IMR-90 (cell line): ENCODE measurements at regions not wholly inside any gene's neighbourhood (a gene's known extent, or its start where the extent isn't known, plus 50 kb on each side); places are given as distances from the start of the nearest gene placed in this dataset.

Experiments used
- ATAC-seq: fragments of 200-7000 bp; cut with Tn5 transposase; 2 replicates; pipeline ENCODE4 v1.9.1; 2020; ENCODE audit warnings: low read depth, mild to moderate bottlenecking, moderate library complexity
- BruUV-seq: library from RNA; stranded (reverse); fragments of 400-500 nt; replicated peaks from 2 replicates; lab custom pipeline; 2021; lab: Mats Ljungman, UMichigan
- CTCF ChIA-PET: fragments of 300-600 bp; formaldehyde crosslinking; extraction: SDS; loops from one replicate; lab custom pipeline; 2021; ENCODE audit warnings: antibody characterized with exemption; lab: Yijun Ruan, JAX
- POLR2A ChIA-PET: fragments of 300-600 bp; sonication (Branson Sonifier 250); formaldehyde crosslinking; loops from one replicate; lab custom pipeline; 2022; ENCODE audit warnings: antibody characterized with exemption; ENCODE audit not compliant: unreplicated experiment; lab: Charles Lee
- DNase-seq: peaks from one replicate; pipeline ENCODE4 v3.0.0; 2013
- H2AFZ ChIP-seq: replicated peaks from 2 replicates; pipeline ENCODE3; 2013; ENCODE audit warnings: low read length, mild to moderate bottlenecking; ENCODE audit not compliant: poor library complexity
- H2AK5ac ChIP-seq: 2 replicates; pipeline ENCODE4 v1.6.1; 2013; ENCODE audit warnings: low read depth, low read length, inconsistent platforms
- H2AK9ac ChIP-seq: replicated peaks from 2 replicates; pipeline ENCODE3; 2013; ENCODE audit warnings: mild to moderate bottlenecking, low read depth, low read length, moderate library complexity; ENCODE audit not compliant: poor library complexity
- H2BK120ac ChIP-seq: 2 replicates; pipeline ENCODE4 v1.6.1; 2013; ENCODE audit warnings: low read depth, low read length, inconsistent platforms
- H2BK15ac ChIP-seq: 3 replicates; pipeline ENCODE4 v1.6.1; 2013; ENCODE audit warnings: low read depth, low read length, inconsistent platforms
- H2BK20ac ChIP-seq: 2 replicates; pipeline ENCODE4 v1.6.1; 2013; ENCODE audit warnings: low read depth, mild to moderate bottlenecking, inconsistent platforms, low read length, moderate library complexity
- H2BK5ac ChIP-seq: 2 replicates; pipeline ENCODE4 v1.6.1; 2013; ENCODE audit warnings: mild to moderate bottlenecking, low read depth, low read length, inconsistent platforms; ENCODE audit not compliant: poor library complexity, severe bottlenecking
- H3K14ac ChIP-seq: replicated peaks from 2 replicates; pipeline ENCODE4 v1.6.1; 2013; ENCODE audit warnings: low read depth, low read length, inconsistent platforms
- H3K18ac ChIP-seq: 2 replicates; pipeline ENCODE4 v1.6.1; 2013; ENCODE audit warnings: low read depth, low read length, control low read depth
- H3K23ac ChIP-seq: 2 replicates; pipeline ENCODE4 v1.6.1; 2013; ENCODE audit warnings: low read depth, low read length, inconsistent platforms
- H3K27ac ChIP-seq: 2 replicates; pipeline ENCODE4 v1.5.1; 2013; ENCODE audit warnings: mild to moderate bottlenecking, control low read depth, low read length; ENCODE audit not compliant: insufficient read depth
- H3K27me3 ChIP-seq: 2 replicates; pipeline ENCODE4 v1.6.1; 2013; ENCODE audit warnings: low read length; ENCODE audit not compliant: control insufficient read depth, insufficient read depth
- H3K36me3 ChIP-seq: 2 replicates; pipeline ENCODE4 v1.6.1; 2013; ENCODE audit warnings: low read length, mixed read lengths; ENCODE audit not compliant: control insufficient read depth, insufficient read depth
- H3K4ac ChIP-seq: 2 replicates; pipeline ENCODE4 v1.6.1; 2013; ENCODE audit warnings: low read depth, low read length, inconsistent platforms
- H3K4me1 ChIP-seq: 2 replicates; pipeline ENCODE4 v1.6.1; 2013; ENCODE audit warnings: low read length, mixed read lengths; ENCODE audit not compliant: control insufficient read depth, insufficient read depth
- H3K4me2 ChIP-seq: 2 replicates; pipeline ENCODE4 v1.6.1; 2013; ENCODE audit warnings: low read depth, mild to moderate bottlenecking, control low read depth, low read length, moderate library complexity
- H3K4me3 ChIP-seq: 2 replicates; pipeline ENCODE4 v1.5.1; 2013; ENCODE audit warnings: low read depth, mild to moderate bottlenecking, control low read depth, low read length, moderate library complexity; ENCODE audit not compliant: insufficient read depth
- H3K56ac ChIP-seq: 2 replicates; pipeline ENCODE4 v1.6.1; 2013; ENCODE audit warnings: low read length, inconsistent platforms; ENCODE audit not compliant: insufficient read depth; ENCODE audit errors: extremely low read depth
- H3K79me1 ChIP-seq, 2 experiments: 2 replicates each; pipeline ENCODE4 v1.6.1; 2013; ENCODE audit warnings: low read length in 2 of 2, inconsistent platforms in 1 of 2, low read depth in 1 of 2
- H3K9ac ChIP-seq: 2 replicates; pipeline ENCODE4 v1.6.1; 2013; ENCODE audit warnings: low read depth, low read length, control low read depth
- H3K9me1 ChIP-seq: 2 replicates; pipeline ENCODE4 v1.6.1; 2013; ENCODE audit warnings: low read length, inconsistent platforms; ENCODE audit not compliant: insufficient read depth
- H3K9me3 ChIP-seq: 2 replicates; pipeline ENCODE4 v1.6.1; 2013; ENCODE audit warnings: low read length; ENCODE audit not compliant: control insufficient read depth, insufficient read depth
- H4K20me1 ChIP-seq: 2 replicates; pipeline ENCODE4 v1.6.1; 2013; ENCODE audit warnings: low read length, inconsistent platforms; ENCODE audit not compliant: insufficient read depth
- H4K5ac ChIP-seq: 2 replicates; pipeline ENCODE4 v1.6.1; 2013; ENCODE audit warnings: mild to moderate bottlenecking, low read depth, low read length, control low read depth
- H4K8ac ChIP-seq, 2 experiments: 2 replicates each; pipeline ENCODE4 v1.6.1; 2013; ENCODE audit warnings: low read depth in 2 of 2, low read length in 2 of 2, control low read depth in 1 of 2, inconsistent platforms in 1 of 2
- H4K91ac ChIP-seq: 2 replicates; pipeline ENCODE4 v1.6.1; 2013; ENCODE audit warnings: low read depth, low read length, inconsistent platforms; ENCODE audit not compliant: insufficient read depth
- BHLHE40 ChIP-seq: fragments of 150-350 bp; IDR thresholded peaks from 2 replicates; pipeline ENCODE4 v1.6.1; 2016; ENCODE audit warnings: mild to moderate bottlenecking, low read depth, low read length
- CEBPB ChIP-seq: IDR thresholded peaks from 2 replicates; pipeline ENCODE4 v1.6.1; 2012; ENCODE audit warnings: low read depth, low read length, improper control_type of control experiment
- CHD1 ChIP-seq: IDR thresholded peaks from 2 replicates; pipeline ENCODE4 v1.6.1; 2012; ENCODE audit warnings: low read depth, low read length, improper control_type of control experiment
- CTCF ChIP-seq: conservative IDR thresholded peaks from 2 replicates; pipeline ENCODE4 v1.5.1; 2012; ENCODE audit warnings: mild to moderate bottlenecking, low read depth, low read length, improper control_type of control experiment
- ELK1 ChIP-seq: fragments of 150-350 bp; IDR thresholded peaks from 2 replicates; pipeline ENCODE4 v1.6.1; 2016; ENCODE audit warnings: low read depth, mild to moderate bottlenecking, low read length, moderate library complexity, borderline replicate concordance
- FOS ChIP-seq: fragments of 150-350 bp; IDR thresholded peaks from 2 replicates; pipeline ENCODE4 v1.6.1; 2016; ENCODE audit warnings: low read depth, low read length
- MAFK ChIP-seq: IDR thresholded peaks from 2 replicates; pipeline ENCODE4 v1.6.1; 2012; ENCODE audit warnings: low read depth, low read length, improper control_type of control experiment
- MAZ ChIP-seq: IDR thresholded peaks from 2 replicates; pipeline ENCODE4 v1.6.1; 2012; ENCODE audit warnings: low read depth, mild to moderate bottlenecking, low read length, improper control_type of control experiment, moderate library complexity, borderline replicate concordance
- MXI1 ChIP-seq: IDR thresholded peaks from 2 replicates; pipeline ENCODE4 v1.6.1; 2012; ENCODE audit warnings: low read depth, mild to moderate bottlenecking, low read length, moderate library complexity, borderline replicate concordance
- NFE2L2 ChIP-seq: fragments of 150-350 bp; IDR thresholded peaks from 2 replicates; pipeline ENCODE4 v1.6.1; 2016; ENCODE audit warnings: low read depth, mild to moderate bottlenecking, low read length
- POLR2A ChIP-seq: IDR thresholded peaks from 2 replicates; pipeline ENCODE4 v1.6.1; 2012; ENCODE audit warnings: mild to moderate bottlenecking, low read depth, low read length
- RAD21 ChIP-seq: IDR thresholded peaks from 2 replicates; pipeline ENCODE4 v1.6.1; 2012; ENCODE audit warnings: low read length, improper control_type of control experiment
- RCOR1 ChIP-seq: IDR thresholded peaks from 2 replicates; pipeline ENCODE4 v1.6.1; 2012; ENCODE audit warnings: mild to moderate bottlenecking, low read length, improper control_type of control experiment; ENCODE audit not compliant: insufficient replicate concordance
- RFX5 ChIP-seq: IDR thresholded peaks from 2 replicates; pipeline ENCODE4 v1.8.0; 2012; ENCODE audit warnings: low read depth, mild to moderate bottlenecking, low read length, moderate library complexity
- SMC3 ChIP-seq: fragments of 150-350 bp; IDR thresholded peaks from 2 replicates; pipeline ENCODE4 v1.6.1; 2016; ENCODE audit warnings: low read depth, mild to moderate bottlenecking, antibody characterized with exemption, low read length, moderate library complexity
- USF2 ChIP-seq: fragments of 150-350 bp; IDR thresholded peaks from 2 replicates; pipeline ENCODE4 v1.6.1; 2017; ENCODE audit warnings: mild to moderate bottlenecking, antibody characterized with exemption, low read length, low read depth
- WGBS, 2 experiments: methylation state at CpG; one replicate each; pipeline versions ENCODE4 v1.1.5 to v1.1.7; 2013; ENCODE audit warnings: missing lambda C conversion rate in 2 of 2; ENCODE audit not compliant: insufficient read length in 1 of 2; ENCODE audit errors: extremely low coverage in 2 of 2; 5-methylcytosine and 5-hydroxymethylcytosine counted together
- dilution Hi-C: fragments of 300-500 bp; cut with HindIII; formaldehyde crosslinking; loops from one replicate; pipeline ENCODE4 v1.14.3; 2018; ENCODE audit warnings: low sequenced_read_pairs; ENCODE audit not compliant: unreplicated experiment
- in situ Hi-C: fragments of 300-500 bp; cut with MboI; formaldehyde crosslinking; loops from 3 replicates; pipeline ENCODE4 v1.14.3; 2019; ENCODE audit warnings: low sequenced_read_pairs, inconsistent platforms, mixed read lengths
- intact Hi-C: fragments of 100-400 bp; cut with micrococcal nuclease; formaldehyde crosslinking; loops from 2 replicates; pipeline ENCODE4 v1.10.0; 2022

- H2BK120ac ChIP-seq = no peak overlapping the region
- H3K4me1 ChIP-seq = no peaks in the 10 kb centered on the region
- no peak overlapping the region for H3K27ac ChIP-seq
- no peak overlapping the region for H3K4ac ChIP-seq
- H2AFZ ChIP-seq = no peak overlapping the region
- no peaks in the 10 kb centered on the region for H3K79me1 ChIP-seq
- no peak overlapping the region for H3K23ac ChIP-seq
- no peaks in the 10 kb centered on the region for H3K27me3 ChIP-seq
- no peak overlapping the region for H2AK9ac ChIP-seq
- CTCF ChIA-PET = no interaction called here
- no peaks in the 10 kb centered on the region for H3K36me3 ChIP-seq
- ATAC-seq (no peak), DNase-seq (no peak)
- H3K9ac ChIP-seq = no peak overlapping the region
- H3K14ac ChIP-seq = no peak overlapping the region
- no peak overlapping the region for H2BK5ac ChIP-seq
- POLR2A ChIA-PET = no interaction called here
- no peak overlapping the region for H3K4me2 ChIP-seq
- in situ Hi-C loops = no loop called here
- TF ChIP-seq BHLHE40 = no peak
- TF ChIP-seq ELK1 = no peak
- no peak for TF ChIP-seq RAD21
- no peak for TF ChIP-seq MAFK
- no peak for TF ChIP-seq RCOR1
- TF ChIP-seq CTCF = no peak
- TF ChIP-seq CHD1 = no peak
- no peak for TF ChIP-seq MXI1
- no peak for TF ChIP-seq MAZ
- TF ChIP-seq NFE2L2 = no peak
- TF ChIP-seq POLR2A = no peak
- no peak for TF ChIP-seq SMC3
- no peak for TF ChIP-seq USF2
- no peak for TF ChIP-seq CEBPB
- TF ChIP-seq RFX5 = no peak
- TF ChIP-seq FOS = no peak
- H3K56ac ChIP-seq = no peak overlapping the region
- no peak overlapping the region for H2AK5ac ChIP-seq
- no peak overlapping the region for H4K5ac ChIP-seq
- no TSS peak for BruUV-seq
- no peak overlapping the region for H4K91ac ChIP-seq
- H4K8ac ChIP-seq = no peak overlapping the region
- H4K20me1 ChIP-seq = no peaks in the 10 kb centered on the region
- no peak overlapping the region for H2BK20ac ChIP-seq
- dilution Hi-C loops = no loop called here
- intact Hi-C loops = no loop called here
- no peaks in the 10 kb centered on the region for H3K9me1 ChIP-seq
- no peak overlapping the region for H3K18ac ChIP-seq
- H2BK15ac ChIP-seq = no peak overlapping the region
- no peak overlapping the region for H3K4me3 ChIP-seq
- no CpG with 5 or more reads among the region's 3 CpGs for WGBS, 2 experiments
- H3K9me3 ChIP-seq = peaks cover 26% of the 10 kb centered on the region
These were observed 851.8 kb downstream of the TMEM121 start for GRCh38 chr14:106378191-106378590.
